Activated CD8-positive, alpha-beta T cell treated with anti-CD3 and anti-CD28 coated beads, Interleukin-2, amount 10 ng/mL, durations not matched to agents 7 days and 5 days (primary cell): ENCODE measurements at regions not wholly inside any gene's neighbourhood (a gene's known extent, or its start where the extent isn't known, plus 50 kb on each side); places are given as distances from the start of the nearest gene placed in this dataset.
"Not testable (repeated sequence)": the region's sequence is repeated elsewhere in the genome, so short reads cannot be mapped to it uniquely, and the experiment has no call there.

Source experiments
- ATAC-seq: fragments of 150-1000 bp; cut with Tn5 transposase; one replicate; pipeline ENCODE4 v1.10.0; 2021; ENCODE audit warnings: moderate library complexity
- CTCF ChIA-PET: fragments of 350-600 bp; sonication (Branson Sonifier 250); formaldehyde crosslinking; loops from one replicate; lab custom pipeline; 2021; ENCODE audit warnings: antibody characterized with exemption; lab: Charles Lee
- POLR2A ChIA-PET: fragments of 350-600 bp; sonication (Branson Sonifier 250); formaldehyde crosslinking; loops from one replicate; lab custom pipeline; 2021; ENCODE audit warnings: antibody characterized with exemption; lab: Charles Lee
- DNase-seq: peaks from one replicate; pipeline ENCODE4 v3.0.0-alpha.2; 2020
- H3K27ac Mint-ChIP-seq: one replicate; pipeline ENCODE4 v1.8.0; 2021; ENCODE audit warnings: mild to moderate bottlenecking, mixed read lengths
- H3K27me3 Mint-ChIP-seq: one replicate; pipeline ENCODE4 v1.8.0; 2021; ENCODE audit warnings: low read depth, mixed read lengths
- H3K36me3 Mint-ChIP-seq: one replicate; pipeline ENCODE4 v1.8.0; 2021; ENCODE audit warnings: low read depth, mixed read lengths
- H3K4me1 Mint-ChIP-seq: one replicate; pipeline ENCODE4 v1.8.0; 2021; ENCODE audit warnings: low read depth, mixed read lengths
- H3K4me3 Mint-ChIP-seq: one replicate; pipeline ENCODE4 v1.8.0; 2021; ENCODE audit warnings: mild to moderate bottlenecking, mixed read lengths
- H3K9me3 Mint-ChIP-seq: one replicate; pipeline ENCODE4 v1.8.0; 2022; ENCODE audit warnings: mixed read lengths; ENCODE audit not compliant: insufficient read depth

DNA sequence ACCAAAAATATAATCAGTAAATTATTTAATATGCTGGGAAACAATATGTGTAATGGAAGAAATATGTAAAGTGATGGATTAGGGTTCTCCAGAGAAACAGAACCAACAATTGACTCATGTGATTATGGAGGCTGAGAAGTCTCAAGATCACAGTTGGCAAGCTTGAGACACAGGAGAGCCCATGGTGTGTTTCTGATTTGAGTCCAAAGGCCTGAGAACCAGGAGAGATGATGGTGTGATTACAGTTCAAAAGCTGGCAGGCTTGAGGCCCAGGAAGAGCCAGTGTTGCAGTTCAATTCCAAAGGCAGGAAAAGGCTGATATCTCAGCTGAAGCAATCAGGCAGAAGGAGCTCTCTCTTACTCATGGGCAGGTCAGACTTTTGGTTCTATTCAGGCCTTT, 138.8 kb upstream of the NBPF11 start:
- H3K27ac Mint-ChIP-seq = no peak overlapping the region
- POLR2A ChIA-PET = no interaction called here
- no peaks in the 10 kb centered on the region for H3K36me3 Mint-ChIP-seq
- H3K4me1 Mint-ChIP-seq = no peaks in the 10 kb centered on the region
- H3K27me3 Mint-ChIP-seq = peaks cover 28% of the 10 kb centered on the region
- ATAC-seq (no peak), DNase-seq (no peak)
- CTCF ChIA-PET = no interaction called here
- H3K4me3 Mint-ChIP-seq = no peak overlapping the region
- H3K9me3 Mint-ChIP-seq = no peaks in the 10 kb centered on the region

DNA sequence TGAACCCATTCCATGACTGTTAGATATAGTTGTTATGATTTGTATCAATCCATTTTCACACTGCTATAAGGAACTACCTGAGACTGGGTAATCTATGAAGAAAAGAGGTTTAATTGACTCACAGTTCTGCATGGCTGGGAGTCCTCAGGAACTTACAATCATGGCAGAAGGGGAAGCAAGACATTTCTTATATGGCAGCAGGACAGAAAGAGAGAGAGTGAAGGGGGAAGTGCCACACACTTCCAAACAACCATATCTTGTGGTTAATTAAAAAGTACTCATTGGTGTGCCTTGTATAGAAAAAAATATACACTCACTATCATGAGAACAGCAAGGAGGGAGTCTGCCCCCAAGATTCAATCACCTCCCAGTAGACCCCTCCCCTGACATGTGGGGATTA, 137.6 kb upstream of the NBPF11 start:
- CTCF ChIA-PET = no interaction called here
- no peak overlapping the region for H3K4me3 Mint-ChIP-seq
- no peak for ATAC-seq
- H3K27me3 Mint-ChIP-seq = peaks cover 26% of the 10 kb centered on the region
- H3K36me3 Mint-ChIP-seq = no peaks in the 10 kb centered on the region
- H3K4me1 Mint-ChIP-seq = no peaks in the 10 kb centered on the region
- POLR2A ChIA-PET = no interaction called here
- H3K27ac Mint-ChIP-seq = no peak overlapping the region
- DNase-seq = no peak
- no peaks in the 10 kb centered on the region for H3K9me3 Mint-ChIP-seq

- H3K4me1 Mint-ChIP-seq, H3K27ac Mint-ChIP-seq, ATAC-seq, CTCF ChIA-PET, H3K27me3 Mint-ChIP-seq, H3K9me3 Mint-ChIP-seq, H3K36me3 Mint-ChIP-seq, DNase-seq, H3K4me3 Mint-ChIP-seq: not testable (repeated sequence)
- POLR2A ChIA-PET = interaction anchor here (1.4 kb wide), 1 partner anchor 49 kb away, joined by 3 read pairs; no protein-coding TSS in a partner anchor
Measured at GRCh38 chr1:148285946-148286345, 133.9 kb upstream of the NBPF11 start.

DNA sequence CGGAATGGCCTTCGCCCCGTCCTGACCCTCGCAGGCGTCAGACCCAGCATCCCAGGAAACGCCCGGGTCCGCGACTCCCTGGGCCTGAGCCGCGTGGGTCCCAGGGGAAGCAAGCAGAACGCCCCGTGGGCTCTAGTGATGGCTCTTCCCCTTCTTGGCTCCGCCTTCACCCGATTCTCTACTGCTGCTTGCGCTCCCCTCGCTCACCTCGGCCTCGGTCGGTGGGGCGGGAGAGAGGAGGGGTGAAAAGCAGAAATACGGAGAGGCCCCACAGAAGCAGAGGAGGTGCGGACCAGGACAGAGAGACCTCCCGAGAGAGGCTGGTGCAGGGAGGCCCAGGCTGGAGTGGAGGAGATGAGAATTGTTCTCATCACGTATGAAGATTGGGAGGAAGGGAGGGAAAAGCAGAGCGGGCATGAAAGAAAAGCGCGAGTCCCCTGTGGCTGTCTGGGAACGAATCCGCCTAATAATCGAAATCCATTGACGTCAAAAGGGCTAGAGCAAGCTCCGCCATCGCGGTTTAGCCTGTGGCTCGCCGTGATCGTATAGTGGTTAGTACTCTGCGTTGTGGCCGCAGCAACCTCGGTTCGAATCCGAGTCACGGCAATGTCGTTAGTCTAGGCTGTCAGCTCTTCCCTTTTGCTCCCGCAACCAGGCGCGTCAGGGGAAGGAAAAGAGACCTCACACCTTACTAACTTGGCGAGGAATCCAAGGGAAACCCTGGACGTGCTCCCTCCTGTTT, 128.9 kb upstream of the NBPF11 start:
- H3K9me3 Mint-ChIP-seq, CTCF ChIA-PET, H3K36me3 Mint-ChIP-seq, H3K27ac Mint-ChIP-seq, POLR2A ChIA-PET, DNase-seq: not testable (repeated sequence)
- Mint-ChIP-seq H3K27me3 (peaks cover 30% of the 10 kb centered on the region), H3K4me3 (peak overlapping the region; percentile 77), H3K4me1 (peaks cover 12% of the 10 kb centered on the region)
- peak; percentile 91 for ATAC-seq

GRCh38 chr1:148279002-148279542, 127.0 kb upstream of the NBPF11 start:
- H3K9me3 Mint-ChIP-seq, ATAC-seq, H3K36me3 Mint-ChIP-seq, H3K27ac Mint-ChIP-seq, CTCF ChIA-PET, DNase-seq, H3K4me3 Mint-ChIP-seq: not testable (repeated sequence)
- POLR2A ChIA-PET = interaction anchor here (1.4 kb wide), 1 partner anchor 55 kb away, joined by 4 read pairs; no protein-coding TSS in a partner anchor
- Mint-ChIP-seq H3K27me3 (peaks cover 38% of the 10 kb centered on the region), H3K4me1 (peaks cover 12% of the 10 kb centered on the region)

- DNase-seq, ATAC-seq, H3K4me3 Mint-ChIP-seq, H3K9me3 Mint-ChIP-seq, H3K36me3 Mint-ChIP-seq, H3K27ac Mint-ChIP-seq, POLR2A ChIA-PET, CTCF ChIA-PET: not testable (repeated sequence)
- Mint-ChIP-seq H3K27me3 (peaks cover 47% of the 10 kb centered on the region), H3K4me1 (peaks cover 12% of the 10 kb centered on the region)
Measured at GRCh38 chr1:148277865-148278279, 125.8 kb upstream of the NBPF11 start.

DNA sequence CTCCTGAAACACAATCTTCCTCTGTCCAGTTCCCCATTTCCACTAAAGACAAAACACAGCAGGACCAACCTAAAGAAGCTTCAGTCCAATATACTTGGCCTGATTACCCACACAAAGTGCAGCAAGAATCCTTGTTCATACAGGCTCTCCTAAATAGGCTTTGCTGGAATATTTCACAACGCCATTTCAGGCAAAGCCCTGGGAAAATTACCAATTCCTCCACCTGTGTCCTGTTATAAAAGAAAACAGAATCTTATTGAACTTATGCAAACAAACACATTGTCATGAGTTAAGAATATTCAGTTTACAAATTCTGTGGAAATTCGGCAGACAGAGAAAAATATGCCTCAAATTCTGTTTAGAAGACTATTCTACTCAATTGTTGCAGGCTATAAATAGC, 115.0 kb upstream of the NBPF11 start:
- POLR2A ChIA-PET, DNase-seq, ATAC-seq, H3K36me3 Mint-ChIP-seq, CTCF ChIA-PET, H3K4me3 Mint-ChIP-seq, H3K27ac Mint-ChIP-seq, H3K9me3 Mint-ChIP-seq: not testable (repeated sequence)
- peaks cover 14% of the 10 kb centered on the region for H3K4me1 Mint-ChIP-seq
- peaks cover 25% of the 10 kb centered on the region for H3K27me3 Mint-ChIP-seq

- POLR2A ChIA-PET = no interaction called here
- peaks cover 14% of the 10 kb centered on the region for H3K4me1 Mint-ChIP-seq
- H3K36me3 Mint-ChIP-seq = no peaks in the 10 kb centered on the region
- CTCF ChIA-PET = no interaction called here
- no peaks in the 10 kb centered on the region for H3K9me3 Mint-ChIP-seq
- DNase-seq (no peak), ATAC-seq (no peak)
- no peak overlapping the region for H3K27ac Mint-ChIP-seq
- peak overlapping the region; percentile 83 for H3K4me3 Mint-ChIP-seq
- peaks cover 35% of the 10 kb centered on the region for H3K27me3 Mint-ChIP-seq
Measured at GRCh38 chr1:148264374-148265276, 112.5 kb upstream of the NBPF11 start.

DNA sequence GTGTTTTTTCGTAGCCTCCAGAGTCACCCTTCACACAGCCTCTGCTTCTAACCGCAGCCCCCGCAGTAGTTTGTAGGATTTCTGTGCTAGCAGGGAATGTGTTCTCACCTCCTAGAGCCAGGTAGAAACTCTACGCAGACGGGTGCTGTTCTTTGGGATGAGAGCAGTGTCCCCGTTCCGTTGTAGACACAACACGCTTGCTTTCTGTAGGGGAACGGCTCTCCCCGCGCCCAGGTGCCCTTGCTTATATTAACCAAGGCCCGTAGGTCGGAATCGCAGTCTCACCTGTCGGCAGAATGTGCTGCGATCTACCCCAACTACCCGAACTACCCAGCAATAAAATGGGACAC, 111.8 kb upstream of the NBPF11 start:
- peak overlapping the region; percentile 83 for H3K4me3 Mint-ChIP-seq
- H3K9me3 Mint-ChIP-seq = no peaks in the 10 kb centered on the region
- peak; percentile 52 for ATAC-seq
- H3K36me3 Mint-ChIP-seq = no peaks in the 10 kb centered on the region
- POLR2A ChIA-PET = interaction anchor here (0.5 to 1.4 kb wide), 19 partner anchors 9 to 1180 kb away, joined by 3 to 96 read pairs (median 5); no protein-coding TSS in a partner anchor
- CTCF ChIA-PET = interaction anchor here (1.0 to 1.2 kb wide), 2 partner anchors 70 to 80 kb away, joined by 3 to 5 read pairs; no protein-coding TSS in a partner anchor
- DNase-seq = peak; percentile 29
- H3K27ac Mint-ChIP-seq = no peak overlapping the region
- peaks cover 14% of the 10 kb centered on the region for H3K4me1 Mint-ChIP-seq
- H3K27me3 Mint-ChIP-seq = peaks cover 39% of the 10 kb centered on the region

DNA sequence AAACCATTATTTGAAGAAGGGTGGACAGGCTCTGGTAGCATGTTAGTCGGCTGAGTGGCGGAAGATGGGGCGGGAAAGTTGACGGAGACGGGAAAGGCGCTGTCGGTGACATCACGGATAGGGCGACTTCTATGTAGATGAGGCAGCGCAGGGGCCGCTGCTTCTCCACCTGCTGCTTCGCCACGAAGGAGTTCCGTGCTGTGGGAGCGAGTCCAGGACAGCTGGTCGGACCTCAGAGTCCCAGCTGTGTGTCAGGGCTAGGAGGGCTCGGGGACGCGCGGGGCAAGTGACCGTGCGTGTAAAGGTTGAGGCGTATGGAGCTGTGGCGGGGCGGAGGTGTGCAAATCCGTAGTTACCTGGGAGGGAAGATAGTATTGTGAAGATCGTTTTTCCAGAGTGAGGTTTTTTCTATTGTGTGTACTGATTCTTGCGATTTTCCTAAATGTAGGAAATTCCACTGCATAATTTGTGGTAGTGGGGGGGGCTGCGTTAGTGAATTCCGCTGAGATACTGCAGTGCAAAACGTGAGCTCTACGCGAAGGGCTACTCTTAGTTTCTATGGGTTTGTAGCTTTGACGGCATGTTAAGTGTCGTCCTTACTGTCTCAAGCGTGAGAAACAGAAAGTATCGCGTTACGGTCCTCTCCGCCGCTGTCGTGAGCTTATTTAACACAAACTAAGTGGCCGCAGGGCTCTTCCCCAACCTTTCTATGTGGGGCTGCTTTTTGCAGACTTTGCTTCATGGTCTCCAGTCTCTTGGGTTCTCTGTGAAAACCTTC, 111.2 kb upstream of the NBPF11 start:
- peak; percentile 73 for DNase-seq
- H3K4me3 Mint-ChIP-seq = peak overlapping the region; percentile 83
- H3K36me3 Mint-ChIP-seq = no peaks in the 10 kb centered on the region
- ChIA-PET CTCF (interaction anchor here (1.0 to 1.2 kb wide), 2 partner anchors 71 to 80 kb away, joined by 3 to 5 read pairs; no protein-coding TSS in a partner anchor), POLR2A (interaction anchor here (0.5 to 1.4 kb wide), 19 partner anchors 9 to 1179 kb away, joined by 3 to 96 read pairs (median 5); no protein-coding TSS in a partner anchor)
- no peaks in the 10 kb centered on the region for H3K9me3 Mint-ChIP-seq
- peaks cover 14% of the 10 kb centered on the region for H3K4me1 Mint-ChIP-seq
- peak overlapping the region; percentile 84 for H3K27ac Mint-ChIP-seq
- peak; percentile 91 for ATAC-seq
- peaks cover 39% of the 10 kb centered on the region for H3K27me3 Mint-ChIP-seq

GRCh38 chr1:148261684-148262083, 109.6 kb upstream of the NBPF11 start:
- H3K9me3 Mint-ChIP-seq, H3K4me3 Mint-ChIP-seq, H3K27ac Mint-ChIP-seq, ATAC-seq, DNase-seq, CTCF ChIA-PET, H3K36me3 Mint-ChIP-seq: not testable (repeated sequence)
- POLR2A ChIA-PET = interaction anchor here (1.3 to 1.5 kb wide), 2 partner anchors 73 to 223 kb away, joined by 3 to 8 read pairs; no protein-coding TSS in a partner anchor
- H3K4me1 Mint-ChIP-seq = peaks cover 14% of the 10 kb centered on the region
- H3K27me3 Mint-ChIP-seq = peaks cover 36% of the 10 kb centered on the region
